Adrenal gland (tissue), 5 donors: ENCODE measurements at regions not wholly inside any gene's neighbourhood (a gene's known extent, or its start where the extent isn't known, plus 50 kb on each side); places are given as distances from the start of the nearest gene placed in this dataset.

Source experiments
- CTCF ChIP-seq, 6 experiments: fragments of 450-650 bp in 4 of 6; fragments of 200-600 bp in 2 of 6; sonication (generic) in 1 of 6; IDR thresholded peaks; 1 replicate in 5 of 6; 2 replicates in 1 of 6; pipeline versions ENCODE4 v1.5.1 to v1.8.0; 2016 to 2021; ENCODE audit warnings: antibody characterized with exemption in 6 of 6, mild to moderate bottlenecking in 2 of 6, moderate library complexity in 1 of 6
- POLR2A ChIP-seq, 2 donors: fragments of 450-650 bp; IDR thresholded peaks; one replicate each; pipeline ENCODE4 v1.6.1; 2017; ENCODE audit warnings: antibody characterized with exemption in 2 of 2, mild to moderate bottlenecking in 2 of 2, moderate library complexity in 1 of 2
- donor health status: DM: no; HTN: no; CAD: no.

- no peak for TF ChIP-seq CTCF (IDR thresholded peaks at IDR 0.05)
- no peak for TF ChIP-seq POLR2A (IDR thresholded peaks at IDR 0.05)
Measured at GRCh38 chr14:28515571-28515970, 251.0 kb upstream of the FOXG1 start.
